Prostate gland (tissue), 2 donors: ENCODE measurements at regions not wholly inside any gene's neighbourhood (a gene's known extent, or its start where the extent isn't known, plus 50 kb on each side); places are given as distances from the start of the nearest gene placed in this dataset.

ENCODE experiments used
- CTCF ChIP-seq, 4 experiments: fragments of 200-600 bp in 2 of 4; fragments of 450-650 bp in 2 of 4; sonication (generic) in 2 of 4; IDR thresholded peaks; 1 replicate in 3 of 4; 2 replicates in 1 of 4; pipeline ENCODE4 v1.5.1; 2016 to 2019; ENCODE audit warnings: antibody characterized with exemption in 4 of 4, mild to moderate bottlenecking in 2 of 4, moderate library complexity in 2 of 4
- POLR2A ChIP-seq: fragments of 450-650 bp; IDR thresholded peaks from one replicate; pipeline ENCODE4 v1.6.1; 2016; ENCODE audit warnings: antibody characterized with exemption, mild to moderate bottlenecking
- POLR2AphosphoS5 ChIP-seq: sonication (generic); formaldehyde crosslinking; IDR thresholded peaks from one replicate; pipeline ENCODE4 v1.6.1; 2017; ENCODE audit warnings: antibody characterized with exemption

GRCh38 chr5:36359267-36359666 lies 57.6 kb upstream of the RANBP3L start:
- TF ChIP-seq CTCF (IDR thresholded peaks at IDR 0.05): no peak
- TF ChIP-seq POLR2A: no peak
- no peak for TF ChIP-seq POLR2AphosphoS5
